ENCODE measurements at regions not wholly inside any gene's neighbourhood (a gene's known extent, or its start where the extent isn't known, plus 50 kb on each side); places are given as distances from the start of the nearest gene placed in this dataset.

DNA sequence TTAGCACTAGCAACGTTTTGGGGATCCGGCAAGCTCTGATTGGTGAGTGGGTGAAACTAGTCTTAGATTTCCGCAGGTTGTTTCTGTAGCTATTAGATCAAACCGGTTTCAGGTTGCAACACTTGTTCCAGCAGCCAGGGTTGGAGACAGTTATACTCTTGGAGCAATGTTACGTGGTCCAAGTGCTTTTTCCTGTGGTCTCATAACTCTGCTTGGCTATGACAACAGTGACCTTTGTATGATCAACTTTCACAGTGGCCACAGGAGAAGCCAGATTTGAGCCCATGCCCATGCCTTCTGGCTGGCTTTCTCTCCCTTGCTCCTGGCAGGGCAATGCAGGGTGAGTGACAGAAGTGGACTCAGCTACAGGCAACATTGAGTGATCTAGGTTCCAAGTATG, 84.5 kb upstream of the TAF1B start:
- no peak for DNase-seq

DNA sequence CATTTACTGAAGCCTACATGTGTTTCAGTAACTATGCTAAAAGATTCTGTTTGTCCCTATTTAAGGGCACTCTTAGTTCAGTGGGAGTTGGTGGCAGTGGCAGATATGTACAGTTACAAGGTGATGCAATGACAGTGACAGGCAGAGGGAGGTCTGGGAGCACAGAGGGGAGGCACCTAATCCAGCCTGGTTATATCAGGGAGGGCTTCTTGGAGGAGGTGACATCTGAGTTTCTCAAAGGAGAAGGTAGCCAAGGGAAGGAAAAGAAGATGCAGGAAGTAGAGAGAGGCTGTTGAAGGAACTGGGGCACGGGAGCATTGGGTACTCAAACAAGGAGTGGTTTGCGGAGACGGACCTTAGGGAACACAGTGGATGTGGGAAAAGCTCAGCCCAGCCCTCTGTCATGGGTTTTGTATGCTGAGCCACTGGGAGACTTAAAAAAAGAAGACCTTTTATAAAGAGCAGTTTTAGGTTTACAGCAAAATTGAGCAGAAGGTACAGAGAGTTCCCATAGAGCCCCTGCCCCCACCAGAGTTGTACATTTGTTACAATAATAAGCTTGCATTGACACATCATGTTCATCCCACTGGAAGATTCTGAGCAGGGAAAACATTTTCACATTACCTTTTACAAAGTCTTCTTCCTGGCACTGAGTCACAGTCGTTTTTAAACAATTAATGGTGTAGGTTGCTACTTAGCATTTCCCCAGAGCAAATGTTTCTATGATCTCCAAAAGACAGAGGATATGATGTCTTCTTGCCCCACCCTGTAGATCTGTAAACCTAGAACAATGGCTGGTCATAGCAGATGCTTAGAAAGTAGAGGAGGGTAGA, 83.0 kb upstream of the TAF1B start:
- DNase-seq: no peak

- DNase-seq: no peak
These were observed 82.4 kb upstream of the TAF1B start for GRCh38 chr2:9760902-9761228.

- DNase-seq: no peak
These were observed 81.7 kb upstream of the TAF1B start for GRCh38 chr2:9761577-9761976.

DNA sequence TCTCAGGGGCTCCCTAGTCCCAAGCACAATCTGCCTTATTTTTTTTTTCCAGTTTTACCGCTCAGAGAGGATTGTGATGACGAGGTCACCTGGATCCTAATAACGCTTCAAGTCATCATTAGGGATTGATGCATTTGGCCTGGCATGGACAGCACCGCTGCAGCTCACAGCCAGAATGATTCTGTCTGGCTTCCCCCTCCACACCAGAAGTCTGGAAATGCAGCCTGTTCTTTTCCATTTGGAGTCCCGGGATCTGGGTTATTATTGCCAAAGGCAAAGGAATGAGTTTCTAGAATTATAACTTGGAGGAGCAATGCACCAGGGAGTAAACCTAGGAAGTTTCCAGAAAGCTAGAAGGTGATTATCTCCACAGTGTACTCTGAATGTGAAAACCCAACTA, 81.1 kb upstream of the TAF1B start:
- no peak for DNase-seq

DNA sequence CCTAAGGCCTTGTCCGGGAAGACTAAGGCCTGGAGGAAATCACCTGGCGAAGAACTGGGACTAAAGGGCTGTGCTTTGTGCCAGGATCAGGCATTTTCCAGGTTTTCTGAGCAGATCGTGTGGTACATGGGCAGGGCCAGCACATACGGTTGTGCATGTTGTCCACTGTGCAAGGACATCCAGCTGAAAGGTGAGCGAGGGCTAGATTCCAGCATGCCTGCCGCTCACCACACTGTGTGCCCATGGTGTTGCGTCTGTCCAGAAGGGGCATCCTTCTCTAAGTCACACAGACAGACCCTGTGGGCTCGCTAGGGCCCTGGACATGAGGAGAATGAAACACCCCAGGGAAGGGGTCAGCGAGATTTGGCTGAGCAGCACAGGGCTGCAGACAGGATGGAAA, 80.3 kb upstream of the TAF1B start:
- no peak for DNase-seq

GRCh38 chr2:9763356-9764152, 79.7 kb upstream of the TAF1B start:
- DNase-seq: peak; percentile 75

GRCh38 chr2:9764153-9764778, 79.0 kb upstream of the TAF1B start:
- DNase-seq: no peak

- no peak for DNase-seq
These were observed 77.4 kb upstream of the TAF1B start for GRCh38 chr2:9765611-9766531.

- no peak for DNase-seq
These were observed 75.5 kb upstream of the TAF1B start for GRCh38 chr2:9767656-9768281.

DNA sequence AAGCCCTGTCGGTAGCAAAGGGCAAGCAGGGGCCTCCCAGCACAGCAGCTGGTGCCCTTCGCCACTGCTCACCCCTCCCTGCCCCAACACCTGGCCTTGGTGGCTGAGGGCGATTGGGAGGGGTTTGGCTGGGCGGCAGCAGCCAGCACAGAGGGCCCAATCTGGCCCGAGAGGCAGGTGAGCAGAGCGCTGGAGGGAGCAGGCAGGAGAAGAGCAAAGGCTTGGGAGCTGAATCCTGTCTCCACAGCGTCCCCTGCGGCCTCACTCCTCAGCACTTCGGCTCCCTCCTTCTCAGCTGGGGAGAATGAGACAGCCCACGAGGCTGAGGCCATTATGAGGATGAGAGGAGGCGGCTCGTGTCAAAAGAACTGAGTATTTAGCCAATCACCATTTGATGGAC, 74.9 kb upstream of the TAF1B start:
- peak; percentile 95 for DNase-seq

DNA sequence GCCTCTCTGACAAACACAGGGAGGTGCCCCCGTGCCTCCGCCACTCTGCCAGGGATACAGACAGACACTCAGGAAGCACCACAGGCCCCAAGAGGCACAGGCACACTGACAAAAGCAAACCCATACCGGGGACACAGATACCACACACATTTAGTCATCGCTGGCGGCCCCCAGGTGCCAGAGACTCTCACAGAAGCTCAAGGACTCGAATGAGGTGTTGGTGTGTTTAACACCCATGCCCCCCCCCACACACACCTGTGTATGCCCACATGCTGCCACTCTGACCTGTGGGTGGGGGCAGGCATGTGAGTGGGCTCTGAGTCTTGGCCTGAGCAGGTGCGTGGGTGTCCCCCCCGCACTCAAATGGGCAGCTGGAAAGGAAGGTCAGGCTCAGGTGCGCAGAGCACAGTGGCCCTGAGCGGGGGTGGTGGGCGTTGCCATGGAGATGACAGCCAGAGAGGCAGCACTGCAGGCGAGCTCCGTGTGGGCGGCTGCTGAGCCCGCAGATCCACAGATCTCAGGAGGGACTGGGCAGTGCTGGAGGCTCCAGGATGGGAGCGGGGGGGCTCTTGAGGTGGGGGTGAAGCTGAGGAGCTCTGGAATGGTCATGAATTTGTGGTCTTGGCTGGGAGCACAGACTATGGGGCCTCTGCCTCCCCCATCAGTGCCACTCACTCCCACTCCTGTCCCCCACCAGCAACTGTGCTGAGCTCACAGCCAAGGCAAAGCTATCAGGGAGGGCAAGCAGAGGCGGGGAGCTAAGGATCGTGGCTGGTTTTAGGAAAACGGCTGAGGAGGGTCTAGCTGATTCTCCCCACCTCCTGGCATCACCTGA, 73.9 kb upstream of the TAF1B start:
- DNase-seq: no peak

- DNase-seq: no peak
These were observed 73.3 kb upstream of the TAF1B start for GRCh38 chr2:9770006-9770307.

DNA sequence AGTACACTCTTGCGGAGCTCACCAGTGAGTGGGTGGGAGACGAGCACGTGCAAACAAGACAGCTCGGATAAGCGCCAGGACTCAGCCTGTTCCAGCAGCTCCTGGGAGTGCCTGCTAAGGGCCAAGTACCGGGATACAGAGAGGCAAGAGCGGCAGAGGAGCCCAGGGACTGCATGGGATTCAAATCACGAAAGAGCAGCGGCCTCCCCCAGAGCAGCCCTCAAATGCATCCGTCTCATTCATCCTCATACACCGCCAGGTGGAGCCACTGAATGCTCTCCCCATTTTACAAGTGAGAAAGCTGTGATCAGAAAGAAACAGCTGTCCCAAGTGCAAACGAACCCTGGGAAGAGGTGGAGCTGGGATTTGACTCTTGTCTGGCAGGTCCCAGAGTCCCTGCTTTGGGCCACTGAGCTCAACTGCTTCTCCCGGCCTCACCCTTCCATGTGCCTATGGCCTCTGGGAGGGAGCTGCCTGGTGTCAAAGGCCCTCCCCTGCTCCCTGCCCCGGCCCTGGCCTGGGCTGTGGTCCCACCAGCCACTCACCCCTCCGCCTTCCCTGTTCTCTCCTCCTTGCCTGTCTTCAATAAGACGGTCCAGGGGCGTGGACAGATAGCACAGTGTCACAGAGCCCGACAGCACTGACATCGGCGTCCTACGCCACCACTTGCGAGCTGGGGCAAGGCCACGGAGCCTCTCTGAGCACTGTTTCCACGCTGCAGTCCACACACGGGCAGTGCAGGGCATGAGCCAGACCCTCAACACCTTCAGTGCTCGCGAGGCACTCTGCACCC, 72.8 kb upstream of the TAF1B start:
- peak; percentile 76 for DNase-seq

- DNase-seq: no peak
These were observed 72.2 kb upstream of the TAF1B start for GRCh38 chr2:9771101-9771449.

DNA sequence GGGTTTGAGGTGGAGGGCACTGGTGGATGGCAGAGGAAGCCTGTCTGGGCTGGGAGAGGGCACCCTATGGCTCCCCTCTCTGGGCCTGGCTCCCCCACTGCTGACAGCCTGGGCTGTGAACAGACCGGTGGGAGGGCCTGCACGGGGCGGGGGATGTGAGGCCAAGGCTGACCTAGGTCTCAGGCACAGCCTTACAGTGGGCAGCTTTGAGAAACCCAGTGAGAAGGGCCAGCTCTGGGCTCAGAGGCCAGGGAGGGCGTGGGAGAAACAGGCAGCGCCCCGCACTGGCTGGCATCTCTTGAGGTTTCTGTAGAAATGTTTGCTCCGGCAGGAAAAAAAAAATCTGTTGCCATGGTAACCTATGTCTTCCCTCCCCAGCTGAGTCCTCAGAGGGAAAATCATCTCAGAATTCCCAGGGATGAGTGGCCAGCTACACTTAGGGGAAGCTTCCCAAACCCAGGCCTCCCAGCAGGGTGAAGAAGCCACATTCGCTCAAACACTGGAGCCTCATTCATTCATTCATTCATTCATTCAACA, 71.7 kb upstream of the TAF1B start:
- DNase-seq: no peak

DNA sequence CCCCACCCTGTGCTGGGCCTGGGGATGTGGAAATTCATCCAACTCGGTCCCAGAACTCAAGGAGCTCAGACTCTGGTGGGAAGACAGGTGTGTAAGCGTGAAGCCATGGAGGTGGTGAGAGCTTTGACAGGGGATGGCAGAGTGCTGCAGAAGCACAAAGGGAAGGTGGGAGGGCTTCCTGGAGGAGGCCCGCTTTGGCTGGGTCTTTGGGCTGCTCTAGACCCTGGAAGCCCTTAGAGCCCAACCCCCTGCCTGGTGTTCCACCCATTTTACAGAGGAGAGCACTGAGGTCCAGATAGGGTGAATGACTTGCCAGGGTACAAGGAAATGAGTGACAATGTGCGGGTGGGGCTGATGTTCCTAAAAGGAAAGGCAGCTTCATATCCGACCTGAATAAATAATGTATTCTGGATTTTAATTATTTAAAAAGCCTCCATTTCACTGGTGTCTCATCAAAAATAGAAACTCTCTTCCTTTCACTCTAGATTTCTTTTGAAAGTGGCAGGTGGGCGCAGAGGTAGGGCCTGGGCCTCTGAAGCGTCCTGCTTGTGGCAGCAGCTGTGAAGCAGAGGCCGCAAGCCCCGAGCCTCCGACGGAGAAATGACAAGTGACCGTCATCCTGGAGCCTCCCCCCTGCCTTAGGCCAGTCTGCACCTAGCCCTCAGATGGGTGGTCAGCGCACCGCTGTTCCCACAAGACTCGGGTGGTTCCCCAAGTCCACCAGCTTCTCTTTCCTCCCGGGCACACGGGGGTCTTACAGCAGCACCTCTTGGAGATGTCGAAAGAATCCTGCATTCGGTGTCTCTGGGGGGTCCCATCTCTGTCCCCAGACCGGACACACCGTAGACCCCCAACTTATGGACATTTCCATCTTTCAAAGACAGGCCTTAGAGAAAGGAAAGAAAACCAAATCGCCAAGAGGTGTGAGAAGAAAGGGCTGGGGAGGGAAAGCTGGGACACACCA, 71.0 kb upstream of the TAF1B start:
- DNase-seq: no peak

DNA sequence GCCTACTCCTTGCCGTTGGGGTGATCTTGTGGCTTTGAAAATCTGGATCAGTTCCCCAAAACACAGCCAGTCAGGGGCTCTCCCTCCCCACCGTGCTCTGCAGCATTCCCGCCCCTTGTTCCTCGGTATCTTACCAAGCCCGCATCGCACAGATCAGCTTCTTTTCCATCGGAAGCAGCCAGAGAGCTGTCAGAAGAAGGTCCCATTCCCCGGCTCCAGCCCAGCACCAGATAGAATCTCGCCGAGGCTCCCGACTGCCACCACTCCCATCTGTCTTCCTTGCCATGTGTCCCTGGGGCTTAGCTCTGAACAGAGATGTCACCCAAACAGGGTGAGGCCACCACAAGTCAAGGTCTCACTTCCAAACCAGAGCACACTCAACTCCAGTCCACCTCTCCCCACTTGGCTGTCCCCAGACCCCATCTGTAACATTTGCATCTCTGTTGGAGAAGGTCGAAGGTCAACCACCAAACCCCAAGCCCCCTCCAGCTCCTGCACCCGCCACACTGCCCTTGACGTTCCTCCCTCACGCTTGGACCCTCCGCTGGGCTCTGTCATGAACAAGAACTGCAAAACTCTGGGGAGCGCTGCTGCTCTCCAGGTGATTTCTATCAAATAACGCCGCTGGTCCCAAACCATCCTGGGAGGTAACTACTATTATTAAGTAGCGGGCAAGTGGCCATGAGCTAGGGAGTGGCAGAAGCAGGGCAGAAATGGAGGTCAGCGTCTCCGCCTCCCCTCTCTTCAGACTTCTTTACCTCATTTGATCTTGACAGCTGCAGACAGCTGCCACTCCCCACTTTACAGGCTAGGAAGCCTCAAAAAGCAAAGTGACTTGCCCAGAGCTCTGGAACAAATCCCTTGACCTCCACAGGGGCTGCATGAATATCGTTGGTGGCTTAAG, 70.0 kb upstream of the TAF1B start:
- DNase-seq: no peak
